ENCODE measurements at regions not wholly inside any gene's neighbourhood (a gene's known extent, or its start where the extent isn't known, plus 50 kb on each side); places are given as distances from the start of the nearest gene placed in this dataset.

DNA sequence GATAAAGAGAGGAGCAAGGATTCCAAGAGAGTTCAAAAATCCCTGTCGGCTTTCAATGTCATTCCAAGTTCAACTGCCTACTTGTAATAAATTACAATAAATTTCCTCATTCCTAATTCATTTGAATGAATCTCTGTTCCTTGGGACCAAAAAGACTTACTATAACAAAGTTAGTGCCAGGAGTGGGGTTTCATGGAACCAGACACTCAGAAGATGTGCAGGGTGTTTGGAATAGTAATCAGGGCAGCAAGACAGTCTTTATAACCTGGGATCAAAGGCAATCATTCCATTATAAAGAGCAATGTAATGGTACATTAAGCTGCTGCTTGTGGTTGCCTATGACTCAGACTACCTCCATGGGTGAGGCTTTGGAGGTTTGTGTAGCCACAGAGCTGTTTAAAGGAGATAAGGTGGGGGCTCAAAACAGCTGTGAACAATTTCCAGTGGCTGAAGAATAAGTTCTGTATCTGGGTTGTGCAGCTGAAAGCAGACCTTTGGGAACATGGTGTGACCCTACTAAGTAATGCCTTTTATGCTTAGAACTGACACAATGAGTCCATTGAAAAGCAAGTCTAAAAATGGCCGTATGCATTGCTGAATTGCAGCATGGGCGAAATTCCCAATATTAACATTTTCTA lies 159.9 kb downstream of the LINC00237 start:
- no peak for DNase-seq (ENCODE audit: low spot score)
- in situ Hi-C loops (cut with HindIII; ENCODE audit: low sequenced_read_pairs): no loop called here

DNA sequence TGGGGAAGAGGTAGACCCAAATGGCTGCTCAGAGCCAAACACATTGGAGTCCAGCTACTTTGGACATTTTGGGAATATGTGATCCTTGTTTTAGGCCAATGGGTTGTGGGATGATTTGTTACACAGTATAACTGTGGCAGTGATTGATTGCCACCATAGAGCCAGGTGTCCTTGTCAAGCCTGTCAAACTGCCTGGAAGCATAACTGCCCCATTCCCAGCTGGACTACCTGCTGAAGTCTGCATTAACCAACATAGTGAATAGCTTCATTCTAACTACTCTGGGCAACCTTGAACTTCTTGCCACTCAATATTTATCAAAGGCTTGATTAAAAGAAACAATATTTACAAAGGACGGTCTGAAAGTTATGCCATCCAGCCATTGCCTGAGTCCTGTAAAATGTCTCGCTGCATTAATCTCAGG lies 164.7 kb downstream of the LINC00237 start:
- in situ Hi-C loops (cut with HindIII; ENCODE audit: low sequenced_read_pairs): no loop called here

DNA sequence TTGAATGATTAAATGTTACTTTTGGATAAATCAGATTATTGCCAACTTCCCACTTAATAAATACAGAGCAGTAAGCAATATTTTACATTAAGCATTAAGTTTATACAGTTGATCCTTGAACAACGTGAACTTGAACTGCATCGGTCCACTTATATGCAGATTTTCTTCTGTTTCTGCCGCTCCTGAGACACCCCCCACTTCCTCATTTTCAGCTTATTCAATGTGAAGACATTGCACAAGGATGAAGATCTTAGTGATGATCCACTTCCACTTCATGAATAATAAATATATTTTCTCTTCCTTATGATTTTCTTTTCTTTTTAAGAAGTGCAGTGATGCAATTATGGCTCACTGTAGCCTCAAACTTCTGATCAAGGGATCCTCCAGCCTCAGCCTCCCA lies 167.2 kb downstream of the LINC00237 start:
- in situ Hi-C loops (cut with HindIII; ENCODE audit: low sequenced_read_pairs): no loop called here

More for the DNA sequence above, 164.7 kb downstream of the LINC00237 start:
- no peak for DNase-seq (ENCODE audit: low spot score)

DNA sequence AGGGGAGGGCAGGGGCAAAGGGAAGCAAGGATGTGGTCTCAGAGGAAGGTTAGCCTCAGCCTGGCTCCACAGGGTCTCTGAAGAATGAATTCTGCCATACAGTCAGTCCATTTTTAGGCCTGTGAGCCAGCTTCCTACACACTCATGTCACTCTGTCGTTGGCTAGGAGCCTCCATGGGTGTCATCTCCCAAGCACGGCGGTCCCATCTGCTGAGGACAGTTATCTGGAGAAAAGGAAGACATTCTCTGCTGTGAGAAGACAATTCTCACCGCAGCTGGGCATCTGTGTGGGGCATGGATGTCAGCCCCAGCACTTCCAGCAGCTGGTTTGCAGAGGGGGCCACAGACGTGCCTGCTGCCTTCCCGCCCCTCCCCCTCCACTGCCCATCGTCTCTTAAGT lies 167.6 kb downstream of the LINC00237 start:
- in situ Hi-C loops (cut with HindIII; ENCODE audit: low sequenced_read_pairs): no loop called here

More for the DNA sequence above, 167.2 kb downstream of the LINC00237 start:
- no peak for DNase-seq (ENCODE audit: low spot score)

DNA sequence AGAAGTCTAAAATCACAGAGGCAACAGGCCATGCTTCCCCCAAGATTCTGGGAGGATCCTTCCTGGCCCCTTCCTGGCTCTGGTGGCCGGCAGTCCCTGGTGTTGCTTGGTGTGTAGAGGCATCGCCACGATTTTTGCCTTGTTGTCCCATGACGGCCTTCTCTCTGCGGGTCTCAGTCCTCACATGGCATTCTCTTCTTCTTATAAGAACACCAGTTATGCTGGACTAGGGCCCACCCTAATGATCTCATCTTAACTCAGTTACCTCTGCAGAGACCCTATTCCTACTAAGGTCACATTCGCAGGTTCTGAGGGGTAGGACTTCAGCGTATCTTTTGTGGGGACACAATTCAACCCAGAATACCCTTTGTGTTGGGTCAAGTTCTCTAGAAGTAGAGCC lies 168.0 kb downstream of the LINC00237 start:
- no peak for DNase-seq (ENCODE audit: low spot score)
- in situ Hi-C loops (cut with HindIII; ENCODE audit: low sequenced_read_pairs): no loop called here

More for the DNA sequence above, 167.6 kb downstream of the LINC00237 start:
- DNase-seq (ENCODE audit: low spot score): no peak

DNA sequence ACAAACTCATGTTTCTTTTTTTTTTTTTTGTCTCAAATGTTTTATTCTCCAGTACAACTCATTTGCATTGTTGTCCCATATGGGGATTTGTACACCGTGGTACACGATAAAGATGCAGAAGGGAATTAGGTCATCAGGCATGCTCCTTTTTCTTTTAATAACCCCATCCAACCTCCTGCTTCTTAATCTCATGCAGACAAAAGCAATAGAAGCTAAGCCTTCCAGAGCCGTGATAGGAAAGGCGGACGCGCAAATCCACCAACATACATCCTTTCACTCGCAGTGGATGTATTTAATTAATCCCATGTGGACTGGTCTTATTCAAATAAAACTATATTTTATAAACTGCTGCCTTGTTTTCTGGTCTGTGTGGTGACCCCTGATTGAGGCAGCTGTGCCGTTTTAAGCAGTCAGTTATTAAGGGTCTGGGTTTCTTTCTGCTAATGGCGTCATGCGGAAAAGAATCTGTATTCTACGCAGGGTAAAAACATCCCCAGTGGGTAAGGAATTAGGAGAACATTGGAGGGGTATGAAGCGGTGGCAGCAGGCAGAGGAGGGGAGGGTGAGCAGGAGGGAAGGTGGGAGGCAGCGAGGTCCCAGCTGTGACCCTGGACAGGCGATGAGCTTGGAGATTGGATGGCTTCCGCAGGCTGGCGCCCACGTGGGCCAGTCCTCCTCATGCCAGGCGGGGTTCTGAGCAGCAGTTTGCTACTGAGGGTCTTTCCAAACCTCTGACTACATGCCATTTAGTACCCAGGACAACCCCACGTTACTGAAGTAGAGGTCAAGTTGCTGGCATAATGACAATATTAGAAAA lies 172.8 kb downstream of the LINC00237 start:
- in situ Hi-C loops (cut with HindIII; ENCODE audit: low sequenced_read_pairs): no loop called here

DNA sequence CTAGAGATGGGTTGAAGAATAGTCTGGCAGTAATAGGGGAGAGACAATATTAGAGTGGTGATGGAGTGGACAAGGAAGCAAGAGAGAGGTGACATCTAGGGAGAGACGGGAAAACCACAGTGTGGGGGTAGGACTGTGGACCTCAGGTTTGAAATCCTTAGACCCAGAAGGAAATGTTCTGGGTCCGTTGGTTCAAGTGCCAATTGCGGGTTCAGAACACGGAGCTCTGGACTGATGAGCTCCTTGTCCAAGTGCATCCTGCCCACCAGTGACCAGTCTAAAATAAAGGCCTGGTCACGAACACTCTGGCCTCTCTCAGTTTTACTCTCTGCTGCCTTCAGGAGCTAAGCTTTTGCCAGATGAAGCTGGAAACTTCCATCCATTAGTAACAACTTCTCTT lies 174.0 kb downstream of the LINC00237 start:
- in situ Hi-C loops (cut with HindIII; ENCODE audit: low sequenced_read_pairs): no loop called here

More for the DNA sequence above, 172.8 kb downstream of the LINC00237 start:
- DNase-seq (ENCODE audit: low spot score): no peak

DNA sequence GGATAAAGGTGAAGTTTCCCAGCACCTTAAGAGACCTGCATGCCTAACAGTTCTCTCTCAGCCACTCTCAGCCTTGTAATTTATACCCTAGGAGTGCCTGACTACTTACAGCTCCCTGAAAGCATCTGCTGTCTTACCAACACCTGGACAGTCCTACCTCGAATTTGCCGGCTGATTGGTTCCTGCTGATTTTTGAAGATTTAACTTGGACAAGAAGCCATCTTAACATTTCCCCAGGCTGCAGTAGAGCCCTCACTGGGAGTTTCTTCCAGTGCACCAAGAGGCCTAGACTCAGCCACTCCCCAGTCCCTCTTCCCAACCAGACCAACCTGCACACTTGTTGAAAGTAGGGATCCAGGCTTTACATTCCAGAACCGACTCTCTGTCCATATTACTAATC lies 174.5 kb downstream of the LINC00237 start:
- in situ Hi-C loops (cut with HindIII; ENCODE audit: low sequenced_read_pairs): no loop called here
- DNase-seq (ENCODE audit: low spot score): no peak

More for the DNA sequence above, 174.0 kb downstream of the LINC00237 start:
- no peak for DNase-seq (ENCODE audit: low spot score)

DNA sequence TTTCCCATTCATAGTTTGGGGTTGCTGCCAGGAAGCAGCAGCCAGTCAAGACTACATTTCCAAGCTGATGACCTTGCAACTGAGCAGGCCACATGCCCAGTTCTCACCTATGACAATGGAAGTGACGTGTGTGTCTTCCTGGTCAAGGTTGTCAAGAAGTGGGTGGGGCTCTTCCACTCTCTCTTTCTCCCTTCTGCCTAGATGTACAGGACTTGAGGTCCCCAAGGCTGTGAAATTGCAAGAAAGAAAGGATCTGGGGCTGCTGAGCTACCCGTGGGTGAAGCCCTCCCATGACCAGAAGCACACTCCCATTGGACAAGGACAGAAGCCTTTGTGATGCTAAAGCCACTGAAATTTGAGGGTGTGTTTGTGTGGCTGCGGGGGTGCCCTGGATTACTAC lies 175.1 kb downstream of the LINC00237 start:
- DNase-seq (ENCODE audit: low spot score): no peak
- in situ Hi-C loops (cut with HindIII; ENCODE audit: low sequenced_read_pairs): no loop called here

DNA sequence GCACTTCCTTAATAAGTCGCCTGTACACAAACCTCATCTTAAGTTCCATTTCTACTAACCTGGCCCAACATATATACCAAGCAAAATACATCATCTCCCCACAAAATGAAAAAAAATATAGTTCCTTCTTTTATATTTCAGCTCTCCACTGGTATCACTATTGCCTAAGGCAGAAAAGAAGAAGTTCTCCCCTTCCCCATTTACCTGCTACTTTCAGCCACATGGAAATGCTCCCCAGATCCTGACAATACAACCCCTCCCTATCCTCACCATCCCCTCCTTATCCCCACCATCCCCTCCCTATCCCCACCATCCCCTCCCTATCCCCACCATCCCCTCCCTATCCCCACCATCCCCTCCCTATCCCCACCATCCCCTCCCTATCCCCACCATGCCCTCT lies 175.7 kb downstream of the LINC00237 start:
- no peak for DNase-seq (ENCODE audit: low spot score)
- in situ Hi-C loops (cut with HindIII; ENCODE audit: low sequenced_read_pairs): no loop called here

DNA sequence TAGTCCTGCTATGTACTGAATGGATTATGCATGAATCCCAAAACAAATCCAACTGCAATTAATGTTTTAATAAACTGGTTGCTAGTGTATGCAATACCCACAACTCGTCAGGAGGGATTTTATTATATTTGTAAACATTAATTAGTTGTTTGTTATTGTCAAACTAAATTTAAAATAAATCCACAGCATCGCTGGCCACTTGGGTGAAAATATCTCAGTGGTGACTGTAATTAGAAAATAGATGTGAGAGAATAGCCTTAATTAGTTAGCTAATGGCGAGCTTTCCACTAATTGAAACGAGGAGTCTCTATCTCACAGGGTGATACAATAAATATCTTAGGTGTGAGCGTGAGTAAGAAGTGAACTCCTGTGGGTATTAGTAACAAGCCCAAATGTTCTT lies 176.8 kb downstream of the LINC00237 start:
- in situ Hi-C loops (cut with HindIII; ENCODE audit: low sequenced_read_pairs): no loop called here
- no peak for DNase-seq (ENCODE audit: low spot score)

DNA sequence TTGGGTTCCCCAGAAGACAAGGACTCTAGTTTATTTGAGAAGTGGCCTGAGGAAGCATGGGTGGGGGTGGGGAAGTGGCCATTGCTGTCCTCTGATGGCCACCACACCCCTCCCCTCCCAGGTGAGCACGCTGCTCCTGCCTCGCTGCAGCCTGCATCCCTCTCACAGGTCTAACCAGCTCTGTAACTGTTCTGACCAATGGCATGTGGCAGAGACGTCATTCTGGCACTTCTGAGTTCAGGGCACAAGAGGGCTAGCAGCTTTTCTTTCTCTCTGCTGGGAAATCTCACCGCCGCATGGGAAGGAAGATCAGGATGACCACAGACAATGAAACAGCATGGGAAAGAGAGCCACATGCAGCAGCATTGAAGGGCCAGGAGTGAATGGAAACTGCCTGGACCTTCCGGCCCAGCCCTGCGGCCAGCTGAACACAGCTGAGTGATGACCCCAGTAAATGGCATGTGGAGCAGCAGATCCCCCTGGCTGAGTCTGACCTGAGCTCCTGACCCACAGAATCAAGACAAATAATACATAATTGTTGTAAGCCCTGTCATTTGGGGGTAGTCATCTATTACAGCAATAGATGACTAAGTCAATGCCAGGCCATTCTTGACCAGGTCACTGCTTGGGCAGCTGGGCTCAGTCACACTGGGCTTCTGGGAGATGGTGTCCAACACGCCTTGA lies 179.8 kb downstream of the LINC00237 start:
- in situ Hi-C loops (cut with HindIII; ENCODE audit: low sequenced_read_pairs): no loop called here
- DNase-seq (ENCODE audit: low spot score): no peak

DNA sequence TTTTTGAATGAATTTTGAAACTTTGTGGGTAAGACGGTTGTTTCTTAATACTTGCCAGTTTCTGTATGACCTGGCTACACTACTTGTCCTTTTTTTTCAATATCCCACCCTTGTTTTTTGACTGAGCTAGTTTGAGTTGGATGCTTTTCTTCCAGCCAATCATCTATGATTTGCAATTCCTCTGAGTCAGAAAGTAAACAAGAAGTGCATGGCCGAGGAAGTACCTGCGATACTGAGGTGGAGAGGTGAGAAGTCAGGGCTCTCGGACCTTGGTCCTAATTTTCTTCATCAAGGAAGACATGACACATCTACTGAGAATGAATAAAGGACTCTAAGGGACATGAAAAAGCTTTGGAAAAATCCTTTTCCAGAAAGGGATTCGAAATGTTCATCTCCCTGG lies 185.7 kb downstream of the LINC00237 start:
- DNase-seq (ENCODE audit: low spot score): no peak
- in situ Hi-C loops (cut with HindIII; ENCODE audit: low sequenced_read_pairs): no loop called here

DNA sequence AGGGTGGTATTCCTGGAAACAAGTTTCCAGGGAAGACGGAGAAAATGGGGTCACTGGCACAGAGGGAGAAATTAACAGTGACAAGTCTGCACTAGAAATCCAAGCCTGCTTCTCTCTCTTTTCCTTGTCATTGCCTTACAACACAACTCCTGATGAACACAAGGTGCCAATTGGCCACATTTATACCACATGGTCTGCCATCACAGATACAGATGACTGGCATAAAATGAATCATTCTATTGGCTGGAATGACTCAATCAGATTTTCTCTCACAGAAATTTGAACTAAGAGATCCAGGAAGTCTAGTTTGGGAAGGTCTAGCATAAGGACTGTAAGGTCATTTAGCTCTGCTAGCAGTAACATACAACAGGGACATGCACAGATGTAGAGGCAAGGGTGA lies 190.3 kb downstream of the LINC00237 start:
- in situ Hi-C loops (cut with HindIII; ENCODE audit: low sequenced_read_pairs): no loop called here
- DNase-seq (ENCODE audit: low spot score): no peak

DNA sequence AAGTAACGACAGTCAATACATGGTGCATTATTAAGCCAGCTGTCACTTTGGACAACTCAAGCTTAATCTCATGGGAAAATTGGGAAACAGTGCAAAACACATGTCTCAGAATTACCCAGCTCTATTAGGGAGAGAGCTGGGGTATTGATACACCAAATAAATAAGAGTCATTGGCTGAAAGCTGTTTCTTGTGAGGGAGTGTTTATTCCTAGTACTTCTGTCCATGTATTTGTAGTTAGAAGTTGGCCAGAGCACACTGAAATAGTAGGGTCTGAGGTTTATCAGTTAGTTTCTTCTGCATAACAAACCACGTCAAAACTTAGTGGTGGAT lies 192.0 kb upstream of the RALGAPA2 start:
- no peak for DNase-seq (ENCODE audit: low spot score)
- in situ Hi-C loops (cut with HindIII; ENCODE audit: low sequenced_read_pairs): no loop called here

DNA sequence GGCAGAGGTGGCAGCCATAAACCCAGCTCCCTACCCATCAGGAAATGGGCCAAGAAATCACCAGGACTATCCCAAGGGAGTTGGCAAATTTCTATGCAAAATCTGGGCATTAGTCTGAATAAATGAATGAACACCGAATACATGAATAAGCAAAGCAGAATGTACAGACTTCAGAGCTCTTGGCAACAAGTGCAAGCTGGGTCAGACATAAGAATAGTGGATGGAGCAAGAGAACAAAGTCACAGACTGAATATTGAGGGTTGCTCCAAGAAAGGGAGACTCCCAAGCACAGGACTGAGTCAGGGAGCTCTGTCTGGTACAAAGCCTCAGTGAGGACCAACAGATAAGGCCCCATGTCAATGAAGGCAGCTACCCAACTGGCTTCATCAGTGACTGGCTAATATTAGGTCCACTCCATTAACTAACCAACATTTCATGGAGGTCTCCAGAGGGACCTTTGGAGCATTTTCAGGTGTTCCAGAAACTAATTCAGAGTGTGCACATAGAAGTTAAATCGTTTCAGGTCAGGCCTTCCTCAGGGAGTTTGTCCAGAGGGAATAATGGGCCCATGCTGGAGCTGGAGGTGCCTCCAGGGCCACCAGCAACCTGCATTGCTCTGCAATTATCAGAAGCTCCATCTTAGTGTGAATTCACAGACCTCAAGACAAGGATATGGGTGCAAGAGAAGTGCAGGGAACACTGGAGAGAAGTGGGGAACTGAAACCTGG lies 191.5 kb upstream of the RALGAPA2 start:
- no peak for DNase-seq (ENCODE audit: low spot score)
- in situ Hi-C loops (cut with HindIII; ENCODE audit: low sequenced_read_pairs): no loop called here

DNA sequence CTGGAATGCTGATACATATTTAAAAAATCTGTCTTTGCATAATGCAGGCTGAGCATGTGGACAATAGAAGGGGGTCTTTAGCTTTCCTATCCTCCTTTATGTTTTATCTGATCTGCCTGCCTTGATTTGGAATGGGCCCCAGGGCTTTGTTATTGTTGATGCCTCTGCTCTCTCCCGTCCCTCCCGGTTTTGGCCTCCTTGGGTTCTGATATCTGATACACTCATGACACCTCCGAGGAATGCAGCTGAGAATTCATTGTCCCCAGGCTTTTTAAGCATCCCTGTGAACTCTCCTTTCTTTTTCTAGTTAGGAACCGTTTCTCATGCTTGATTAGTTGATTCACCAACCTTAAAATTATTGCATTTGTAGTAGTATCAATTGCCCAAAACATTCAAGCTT lies 185.5 kb upstream of the RALGAPA2 start:
- DNase-seq (ENCODE audit: low spot score): no peak
- in situ Hi-C loops (cut with HindIII; ENCODE audit: low sequenced_read_pairs): no loop called here

DNA sequence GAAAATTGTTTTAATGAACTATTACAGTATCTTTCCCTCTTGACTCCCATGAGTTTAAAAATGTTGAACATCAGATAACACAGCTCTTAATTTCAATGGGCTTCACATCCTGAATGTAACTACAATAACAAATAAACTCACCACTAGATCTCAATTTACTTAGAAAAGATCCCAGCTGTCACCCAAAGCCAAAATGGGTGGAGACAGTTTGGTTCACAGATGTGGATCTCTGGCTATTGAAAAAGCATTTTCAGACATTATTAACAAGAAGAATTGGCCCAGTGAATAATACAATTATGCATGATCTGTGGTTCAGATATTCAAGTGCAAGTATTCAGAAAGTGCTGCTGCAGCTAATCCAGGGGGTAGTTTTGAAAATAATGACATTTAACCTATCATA lies 184.7 kb upstream of the RALGAPA2 start:
- no peak for DNase-seq (ENCODE audit: low spot score)
- in situ Hi-C loops (cut with HindIII; ENCODE audit: low sequenced_read_pairs): no loop called here

DNA sequence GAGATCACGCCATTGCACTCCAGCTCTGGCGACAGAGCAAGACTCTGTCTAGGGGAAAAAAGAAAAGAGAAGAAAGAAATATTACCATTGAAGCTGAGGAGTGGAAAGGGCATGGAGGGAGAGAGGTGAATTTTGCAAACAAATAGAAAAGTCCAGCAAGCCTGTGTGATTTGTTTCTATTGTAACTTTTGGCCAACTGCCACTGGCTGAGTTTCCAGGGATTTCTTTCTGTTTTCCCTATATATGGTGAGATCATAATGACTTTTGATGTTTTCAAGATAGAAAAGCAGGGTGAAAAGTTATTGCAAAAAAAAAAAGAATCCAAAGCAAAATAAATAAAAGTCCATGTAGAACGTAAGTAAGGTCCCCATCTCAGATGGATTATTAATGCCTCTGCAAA lies 184.2 kb upstream of the RALGAPA2 start:
- in situ Hi-C loops (cut with HindIII; ENCODE audit: low sequenced_read_pairs): no loop called here
- DNase-seq (ENCODE audit: low spot score): no peak

DNA sequence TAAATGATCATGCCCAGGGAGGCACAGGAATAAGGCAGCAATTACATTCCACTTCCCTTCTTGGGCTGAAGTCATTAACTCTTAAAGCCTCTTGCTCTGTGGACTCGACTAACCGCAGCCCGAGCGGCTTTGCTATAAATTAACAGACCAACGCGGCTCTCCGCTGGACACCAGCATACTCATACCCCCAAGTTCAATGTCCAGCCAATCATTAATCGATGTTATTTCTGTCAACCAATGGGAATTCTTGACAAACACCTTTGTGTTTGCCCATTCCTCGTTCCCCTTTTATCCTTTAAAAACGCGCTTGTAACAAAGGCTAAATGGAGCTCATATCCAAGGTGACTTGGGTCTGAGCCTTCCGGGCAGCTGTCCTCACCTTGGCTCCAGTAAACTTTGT lies 183.1 kb upstream of the RALGAPA2 start:
- no peak for DNase-seq (ENCODE audit: low spot score)
- in situ Hi-C loops (cut with HindIII; ENCODE audit: low sequenced_read_pairs): no loop called here

Measured in G401 (cell line).